ENCODE measurements at regions not wholly inside any gene's neighbourhood (a gene's known extent, or its start where the extent isn't known, plus 50 kb on each side); places are given as distances from the start of the nearest gene placed in this dataset.
"Not testable (repeated sequence)": the region's sequence is repeated elsewhere in the genome, so short reads cannot be mapped to it uniquely, and the experiment has no call there.

- H3K27me3 ChIP-seq (ENCODE audit: control insufficient read depth, insufficient read depth, low read length): no peaks in the 10 kb centered on the region
- H3K4me1 ChIP-seq (ENCODE audit: control insufficient read depth, insufficient read depth, low read length): no peaks in the 10 kb centered on the region
- H3K9ac ChIP-seq (ENCODE audit: low read length): no peak overlapping the region
- no peaks in the 10 kb centered on the region for H3K36me3 ChIP-seq (ENCODE audit: control insufficient read depth, insufficient read depth, low read length)
- no peak overlapping the region for H3K4me3 ChIP-seq (ENCODE audit: low read depth, low read length)
- H3K27ac ChIP-seq (ENCODE audit: low read depth, low read length): no peak overlapping the region
- no peaks in the 10 kb centered on the region for H3K9me3 ChIP-seq (ENCODE audit: control insufficient read depth, insufficient read depth, low read depth, low read length)
These were observed 117.7 kb upstream of the CCDC90B start for GRCh38 chr11:83403691-83404389.

- no peak overlapping the region for H3K27ac ChIP-seq (ENCODE audit: low read depth, low read length)
- H3K4me3 ChIP-seq (ENCODE audit: low read depth, low read length): no peak overlapping the region
- H3K9me3 ChIP-seq (ENCODE audit: control insufficient read depth, insufficient read depth, low read depth, low read length): no peaks in the 10 kb centered on the region
- no peaks in the 10 kb centered on the region for H3K4me1 ChIP-seq (ENCODE audit: control insufficient read depth, insufficient read depth, low read length)
- no peaks in the 10 kb centered on the region for H3K27me3 ChIP-seq (ENCODE audit: control insufficient read depth, insufficient read depth, low read length)
- no peak overlapping the region for H3K9ac ChIP-seq (ENCODE audit: low read length)
- H3K36me3 ChIP-seq (ENCODE audit: control insufficient read depth, insufficient read depth, low read length): no peaks in the 10 kb centered on the region
These were observed 115.5 kb upstream of the CCDC90B start for GRCh38 chr11:83401506-83402225.

- no peak overlapping the region for H3K9ac ChIP-seq (ENCODE audit: low read length)
- no peak overlapping the region for H3K27ac ChIP-seq (ENCODE audit: low read depth, low read length)
- no peak overlapping the region for H3K4me3 ChIP-seq (ENCODE audit: low read depth, low read length)
- no peaks in the 10 kb centered on the region for H3K36me3 ChIP-seq (ENCODE audit: control insufficient read depth, insufficient read depth, low read length)
- H3K27me3 ChIP-seq (ENCODE audit: control insufficient read depth, insufficient read depth, low read length): no peaks in the 10 kb centered on the region
- H3K9me3 ChIP-seq (ENCODE audit: control insufficient read depth, insufficient read depth, low read depth, low read length): peaks cover 5% of the 10 kb centered on the region; the same call in 1 of the 2 replicates
- H3K4me1 ChIP-seq (ENCODE audit: control insufficient read depth, insufficient read depth, low read length): no peaks in the 10 kb centered on the region
These were observed 108.2 kb upstream of the CCDC90B start for GRCh38 chr11:83394331-83394730.

- Histone ChIP-seq H3K4me3 (ENCODE audit: low read depth, low read length) (no peak overlapping the region), H3K36me3 (ENCODE audit: control insufficient read depth, insufficient read depth, low read length) (no peaks in the 10 kb centered on the region), H3K27ac (ENCODE audit: low read depth, low read length) (no peak overlapping the region), H3K9ac (ENCODE audit: low read length) (no peak overlapping the region), H3K4me1 (ENCODE audit: control insufficient read depth, insufficient read depth, low read length) (no peaks in the 10 kb centered on the region), H3K27me3 (ENCODE audit: control insufficient read depth, insufficient read depth, low read length) (no peaks in the 10 kb centered on the region), H3K9me3 (ENCODE audit: control insufficient read depth, insufficient read depth, low read depth, low read length) (peaks cover 6% of the 10 kb centered on the region; the same call in 1 of the 2 replicates)
These were observed 106.4 kb upstream of the CCDC90B start for GRCh38 chr11:83392556-83392955.

- Histone ChIP-seq H3K27ac (ENCODE audit: low read depth, low read length) (no peak overlapping the region), H3K9ac (ENCODE audit: low read length) (no peak overlapping the region), H3K36me3 (ENCODE audit: control insufficient read depth, insufficient read depth, low read length) (no peaks in the 10 kb centered on the region), H3K4me3 (ENCODE audit: low read depth, low read length) (no peak overlapping the region), H3K4me1 (ENCODE audit: control insufficient read depth, insufficient read depth, low read length) (no peaks in the 10 kb centered on the region), H3K9me3 (ENCODE audit: control insufficient read depth, insufficient read depth, low read depth, low read length) (peaks cover 17% of the 10 kb centered on the region; the same call in 1 of the 2 replicates), H3K27me3 (ENCODE audit: control insufficient read depth, insufficient read depth, low read length) (no peaks in the 10 kb centered on the region)
These were observed 103.8 kb upstream of the CCDC90B start for GRCh38 chr11:83389975-83390374.

GRCh38 chr11:83383838-83384237, 97.7 kb upstream of the CCDC90B start:
- H3K9me3 ChIP-seq (ENCODE audit: control insufficient read depth, insufficient read depth, low read depth, low read length): peaks cover 28% of the 10 kb centered on the region; the same call in 1 of the 2 replicates
- H3K9ac ChIP-seq (ENCODE audit: low read length); H3K4me3 ChIP-seq (ENCODE audit: low read depth, low read length); H3K36me3 ChIP-seq (ENCODE audit: control insufficient read depth, insufficient read depth, low read length); H3K27me3 ChIP-seq (ENCODE audit: control insufficient read depth, insufficient read depth, low read length); H3K4me1 ChIP-seq (ENCODE audit: control insufficient read depth, insufficient read depth, low read length); H3K27ac ChIP-seq (ENCODE audit: low read depth, low read length): not testable (repeated sequence)

- no peaks in the 10 kb centered on the region for H3K36me3 ChIP-seq (ENCODE audit: control insufficient read depth, insufficient read depth, low read length)
- H3K27me3 ChIP-seq (ENCODE audit: control insufficient read depth, insufficient read depth, low read length): no peaks in the 10 kb centered on the region
- no peaks in the 10 kb centered on the region for H3K4me1 ChIP-seq (ENCODE audit: control insufficient read depth, insufficient read depth, low read length)
- no peak overlapping the region for H3K9ac ChIP-seq (ENCODE audit: low read length)
- H3K9me3 ChIP-seq (ENCODE audit: control insufficient read depth, insufficient read depth, low read depth, low read length): peaks cover 6% of the 10 kb centered on the region; the same call in 1 of the 2 replicates
- no peak overlapping the region for H3K4me3 ChIP-seq (ENCODE audit: low read depth, low read length)
- H3K27ac ChIP-seq (ENCODE audit: low read depth, low read length): no peak overlapping the region
These were observed 88.1 kb upstream of the CCDC90B start for GRCh38 chr11:83374311-83374710.

GRCh38 chr11:83371489-83371888, 85.3 kb upstream of the CCDC90B start:
- Histone ChIP-seq H3K9me3 (ENCODE audit: control insufficient read depth, insufficient read depth, low read depth, low read length) (peaks cover 34% of the 10 kb centered on the region), H3K36me3 (ENCODE audit: control insufficient read depth, insufficient read depth, low read length) (no peaks in the 10 kb centered on the region), H3K4me1 (ENCODE audit: control insufficient read depth, insufficient read depth, low read length) (no peaks in the 10 kb centered on the region), H3K9ac (ENCODE audit: low read length) (no peak overlapping the region), H3K4me3 (ENCODE audit: low read depth, low read length) (no peak overlapping the region), H3K27me3 (ENCODE audit: control insufficient read depth, insufficient read depth, low read length) (no peaks in the 10 kb centered on the region), H3K27ac (ENCODE audit: low read depth, low read length) (no peak overlapping the region)

GRCh38 chr11:83367745-83368144, 81.6 kb upstream of the CCDC90B start:
- H3K9ac ChIP-seq (ENCODE audit: low read length): no peak overlapping the region
- H3K36me3 ChIP-seq (ENCODE audit: control insufficient read depth, insufficient read depth, low read length): no peaks in the 10 kb centered on the region
- no peaks in the 10 kb centered on the region for H3K27me3 ChIP-seq (ENCODE audit: control insufficient read depth, insufficient read depth, low read length)
- peaks cover 44% of the 10 kb centered on the region for H3K9me3 ChIP-seq (ENCODE audit: control insufficient read depth, insufficient read depth, low read depth, low read length)
- H3K27ac ChIP-seq (ENCODE audit: low read depth, low read length): no peak overlapping the region
- H3K4me1 ChIP-seq (ENCODE audit: control insufficient read depth, insufficient read depth, low read length): peaks cover 23% of the 10 kb centered on the region
- H3K4me3 ChIP-seq (ENCODE audit: low read depth, low read length): no peak overlapping the region

- Histone ChIP-seq H3K27ac (ENCODE audit: low read depth, low read length) (no peak overlapping the region), H3K9ac (ENCODE audit: low read length) (no peak overlapping the region), H3K4me1 (ENCODE audit: control insufficient read depth, insufficient read depth, low read length) (peaks cover 26% of the 10 kb centered on the region), H3K9me3 (ENCODE audit: control insufficient read depth, insufficient read depth, low read depth, low read length) (peaks cover 40% of the 10 kb centered on the region), H3K4me3 (ENCODE audit: low read depth, low read length) (no peak overlapping the region), H3K36me3 (ENCODE audit: control insufficient read depth, insufficient read depth, low read length) (no peaks in the 10 kb centered on the region), H3K27me3 (ENCODE audit: control insufficient read depth, insufficient read depth, low read length) (no peaks in the 10 kb centered on the region)
These were observed 78.4 kb upstream of the CCDC90B start for GRCh38 chr11:83364500-83365045.

- H3K27ac ChIP-seq (ENCODE audit: low read depth, low read length): peak overlapping the region; percentile 34; the same call in 1 of the 2 replicates
These were observed 77.1 kb upstream of the CCDC90B start for GRCh38 chr11:83363312-83363711.

More at GRCh38 chr11:83363312-83363711, 77.1 kb upstream of the CCDC90B start:
- Histone ChIP-seq H3K9me3 (ENCODE audit: control insufficient read depth, insufficient read depth, low read depth, low read length) (peaks cover 28% of the 10 kb centered on the region), H3K36me3 (ENCODE audit: control insufficient read depth, insufficient read depth, low read length) (no peaks in the 10 kb centered on the region), H3K9ac (ENCODE audit: low read length) (no peak overlapping the region), H3K27me3 (ENCODE audit: control insufficient read depth, insufficient read depth, low read length) (no peaks in the 10 kb centered on the region), H3K4me3 (ENCODE audit: low read depth, low read length) (no peak overlapping the region), H3K4me1 (ENCODE audit: control insufficient read depth, insufficient read depth, low read length) (peaks cover 26% of the 10 kb centered on the region)

Measured in HUES6 (cell line).